Heart left ventricle (tissue), 16 donors: ENCODE measurements at regions not wholly inside any gene's neighbourhood (a gene's known extent, or its start where the extent isn't known, plus 50 kb on each side); places are given as distances from the start of the nearest gene placed in this dataset.

Source experiments
- ATAC-seq, 4 donors: fragments of 200-7000 bp; cut with Tn5 transposase; one replicate each; pipeline ENCODE4 v1.9.1; 2020 to 2022; ENCODE audit warnings: moderate library complexity in 4 of 4, mild to moderate bottlenecking in 3 of 4, moderate number of reproducible peaks in 1 of 4
- DNase-seq, 5 donors: peaks; one replicate each; pipeline ENCODE4 v3.0.0-alpha.2; 2020
- H3K27ac ChIP-seq, 12 donors: fragments of 200-600 bp; sonication (generic) in 4 of 12; one replicate each; pipeline versions ENCODE4 v1.5.0 to v1.8.0; 2016 to 2022; ENCODE audit warnings: mild to moderate bottlenecking in 2 of 12
- H3K27me3 ChIP-seq, 9 donors: fragments of 200-600 bp; sonication (generic) in 2 of 9; one replicate each; pipeline versions ENCODE4 v1.5.1 to v1.8.0; 2016 to 2022; ENCODE audit warnings: mild to moderate bottlenecking in 3 of 9
- H3K36me3 ChIP-seq, 9 donors: fragments of 200-600 bp; sonication (generic) in 2 of 9; one replicate each; pipeline versions ENCODE4 v1.5.0 to v1.8.0; 2018 to 2022; ENCODE audit warnings: mild to moderate bottlenecking in 2 of 9
- H3K4me1 ChIP-seq, 12 donors: fragments of 200-600 bp; sonication (generic) in 4 of 12; one replicate each; pipeline versions ENCODE4 v1.5.0 to v1.8.0; 2016 to 2022; ENCODE audit warnings: mild to moderate bottlenecking in 3 of 12
- H3K4me3 ChIP-seq, 12 donors: fragments of 200-600 bp; sonication (generic) in 4 of 12; one replicate each; pipeline versions ENCODE4 v1.5.0 to v1.8.0; 2017 to 2022; ENCODE audit warnings: mild to moderate bottlenecking in 9 of 12, moderate library complexity in 4 of 12
- H3K9me3 ChIP-seq, 12 donors: fragments of 200-600 bp; sonication (generic) in 4 of 12; one replicate each; pipeline versions ENCODE4 v1.5.0 to v1.8.0; 2016 to 2022; ENCODE audit warnings: mild to moderate bottlenecking in 1 of 12
- CTCF ChIP-seq, 12 donors: fragments of 200-600 bp; sonication (generic) in 4 of 12; IDR thresholded peaks; one replicate each; pipeline versions ENCODE4 v1.5.0 to v1.8.0; 2018 to 2022; ENCODE audit warnings: antibody characterized with exemption in 12 of 12, mild to moderate bottlenecking in 5 of 12
- POLR2A ChIP-seq, 2 donors: fragments of 450-650 bp; IDR thresholded peaks; one replicate each; pipeline ENCODE4 v1.6.1; 2017; ENCODE audit warnings: antibody characterized with exemption in 2 of 2, mild to moderate bottlenecking in 2 of 2, moderate library complexity in 2 of 2
- WGBS, 4 donors: extraction: QIAGEN DNeasy Blood & Tissue Kit in 2 of 4; methylation state at CpG; one replicate each; pipeline versions ENCODE4 v1.1.5 to v1.1.7; 2013 to 2018; 5-methylcytosine and 5-hydroxymethylcytosine counted together
- intact Hi-C, 10 donors: fragments of 100-400 bp; cut with DNase I; formaldehyde crosslinking; loops; one replicate each; pipeline versions ENCODE4 v1.11.1 to v1.14.2; 2022
- donor health status: ischemic (EF 13 %, LVEDD 7.1; RV severe dilation, severe dysfunction).
- donor health status: healthy with polysubstance abuse.
- donor health status: DM: no; HTN: yes; CAD: no.
- donor health status: DM: no; HTN: no; CAD: no.
- donor health status: ischemic (EF 25% LVEDD 6.9; RV normal size, moderate dysfunction).
- donor health status: ischemic (EF 25% LVEDD 5.7; RV mildly dilated, moderate dysfunction).
- donor health status: healthy.
- donor health status: DM: yes; HTN: yes; CAD: no.
- donor health status: ischemic (EF 35%, LVEDD 5.7; RV mildly dilated, moderate dysfunction).
- donor health status: nonischemic (EF 11% LVEDD 7.7; RV severe dilation, severe dysfunction).
- donor health status: DM: yes; HTN: yes; CAD: no.
- donor health status: PGD.
- donor health status: ischemic (EF 29% LVEDD 5.4; RV normal size, mild dysfunction).
- donor health status: nonischemic (EF 23%, LVEDD 6.1; RV moderate dilation, normal function).

- no peak for DNase-seq
- intact Hi-C loops: loop anchor here in 1 of 10 donors (2.0 kb wide), 1 partner anchor 58 kb away; no protein-coding TSS in a partner anchor
- no peak overlapping the region for H3K27ac ChIP-seq
- no peaks in the 10 kb centered on the region for H3K36me3 ChIP-seq
- 22 to 39% (median 24%) methylated on average over 1 of the region's 1 CpG for WGBS, 4 donors
- ATAC-seq: no peak
- no peak overlapping the region for H3K4me3 ChIP-seq
- no peak for TF ChIP-seq CTCF (IDR thresholded peaks at IDR 0.05)
- no peak for TF ChIP-seq POLR2A (IDR thresholded peaks at IDR 0.05)
- peaks cover 0 to 5% (median 0%) of the 10 kb centered on the region in 12 donors for H3K9me3 ChIP-seq
- no peaks in the 10 kb centered on the region for H3K4me1 ChIP-seq
- H3K27me3 ChIP-seq: no peaks in the 10 kb centered on the region
Observed at GRCh38 chr4:111492496-111492895, 652.8 kb upstream of the FAM241A start.

GRCh38 chr4:111494471-111494870 lies 650.8 kb upstream of the FAM241A start:
- ATAC-seq: no peak
- Histone ChIP-seq H3K4me1 (no peaks in the 10 kb centered on the region), H3K4me3 (no peak overlapping the region), H3K27ac (no peak overlapping the region), H3K27me3 (no peaks in the 10 kb centered on the region), H3K9me3 (no peaks in the 10 kb centered on the region), H3K36me3 (no peaks in the 10 kb centered on the region)
- TF ChIP-seq CTCF (IDR thresholded peaks at IDR 0.05) (no peak), POLR2A (IDR thresholded peaks at IDR 0.05) (no peak)
- intact Hi-C loops: no loop called here
- 53 to 65% (median 58%) methylated on average over 2 of the region's 2 CpGs for WGBS, 4 donors
- no peak for DNase-seq

GRCh38 chr4:111494971-111495370 lies 650.3 kb upstream of the FAM241A start:
- ATAC-seq: no peak
- no peaks in the 10 kb centered on the region for H3K9me3 ChIP-seq
- WGBS, 4 donors: 25 to 45% (median 33%) methylated on average over 1 of the region's 1 CpG
- no peak overlapping the region for H3K4me3 ChIP-seq
- no peaks in the 10 kb centered on the region for H3K36me3 ChIP-seq
- no peak overlapping the region for H3K27ac ChIP-seq
- no peak for DNase-seq
- intact Hi-C loops: no loop called here
- TF ChIP-seq POLR2A (IDR thresholded peaks at IDR 0.05) (no peak), CTCF (IDR thresholded peaks at IDR 0.05) (no peak)
- H3K27me3 ChIP-seq: no peaks in the 10 kb centered on the region
- H3K4me1 ChIP-seq: no peaks in the 10 kb centered on the region

- Histone ChIP-seq H3K4me1 (no peaks in the 10 kb centered on the region), H3K9me3 (no peaks in the 10 kb centered on the region), H3K27me3 (no peaks in the 10 kb centered on the region), H3K4me3 (no peak overlapping the region), H3K27ac (no peak overlapping the region), H3K36me3 (no peaks in the 10 kb centered on the region)
- TF ChIP-seq CTCF (IDR thresholded peaks at IDR 0.05): no peak
- TF ChIP-seq POLR2A (IDR thresholded peaks at IDR 0.05): no peak
- intact Hi-C loops: no loop called here
- no peak for ATAC-seq
- 47 to 63% (median 56%) methylated on average over 3 of the region's 3 CpGs for WGBS, 4 donors
- no peak for DNase-seq
Observed at GRCh38 chr4:111499291-111499690, 646.0 kb upstream of the FAM241A start.
